H1 (cell line): ENCODE measurements at regions not wholly inside any gene's neighbourhood (a gene's known extent, or its start where the extent isn't known, plus 50 kb on each side); places are given as distances from the start of the nearest gene placed in this dataset.

Source experiments
- CHD7 ChIP-seq: fragments of 300-600 bp; sonication (generic); IDR thresholded peaks from 2 replicates; pipeline ENCODE4 v1.7.1; 2012; ENCODE audit warnings: low read length, moderate library complexity, mild to moderate bottlenecking, inconsistent platforms; ENCODE audit not compliant: insufficient replicate concordance
- JUND ChIP-seq: IDR thresholded peaks from 2 replicates; pipeline ENCODE4 v1.6.1; 2011; ENCODE audit warnings: mild to moderate bottlenecking, improper control_type of control experiment, low read length

GRCh38 chr12:24014915-24015832 is 65.7 kb upstream of the SOX5 start (continued):
- TF ChIP-seq CHD7: peak; percentile 39
- 0 out of 2 replicates have a peak, but pooled peaks have one; percentile 43 for TF ChIP-seq JUND
